ENCODE measurements at regions not wholly inside any gene's neighbourhood (a gene's known extent, or its start where the extent isn't known, plus 50 kb on each side); places are given as distances from the start of the nearest gene placed in this dataset.

- TF ChIP-seq CTCF (IDR thresholded peaks at IDR 0.05; ENCODE audit: borderline replicate concordance, extremely low read depth, low read length, poor library complexity, severe bottlenecking) (no peak), EZH2 (IDR thresholded peaks at IDR 0.05; ENCODE audit: borderline replicate concordance, low read depth, low read length, severe bottlenecking) (no peak)
Observed at GRCh38 chr7:88617185-88617584, 142.3 kb upstream of the ZNF804B start.

Measured in DND-41 (cell line).